SK-N-SH treated with all-trans-retinoic acid at 6 μM for 48 hours (cell line): ENCODE measurements at regions not wholly inside any gene's neighbourhood (a gene's known extent, or its start where the extent isn't known, plus 50 kb on each side); places are given as distances from the start of the nearest gene placed in this dataset.

Experiments
- ARNTL ChIP-seq: fragments of 450-650 bp; formaldehyde crosslinking; IDR thresholded peaks from 2 replicates; pipeline ENCODE4 v1.5.0; 2020; ENCODE audit warnings: low read depth, mild to moderate bottlenecking, moderate library complexity, borderline replicate concordance
- CSRNP3 ChIP-seq: fragments of 250-450 bp; sonication (Bioruptor Pico); IDR thresholded peaks from 2 replicates; pipeline ENCODE4 v1.5.1; 2021; ENCODE audit warnings: mild to moderate bottlenecking, moderate library complexity
- ESRRG ChIP-seq: fragments of 250-450 bp; sonication (Bioruptor Pico); IDR thresholded peaks from 2 replicates; pipeline ENCODE4 v1.6.1; 2021; ENCODE audit warnings: mild to moderate bottlenecking
- PATZ1 ChIP-seq: fragments of 250-450 bp; sonication (Bioruptor Pico); IDR thresholded peaks from 2 replicates; pipeline ENCODE4 v1.8.0; 2020; ENCODE audit warnings: mild to moderate bottlenecking, moderate library complexity, borderline replicate concordance
- RARB ChIP-seq: fragments of 250-450 bp; sonication (Bioruptor Pico); IDR thresholded peaks from 2 replicates; pipeline ENCODE4 v1.8.0; 2021; ENCODE audit warnings: mild to moderate bottlenecking, moderate library complexity
- TCF4 ChIP-seq: fragments of 250-450 bp; sonication (Bioruptor Pico); IDR thresholded peaks from 2 replicates; pipeline ENCODE4 v1.8.0; 2021; ENCODE audit warnings: mild to moderate bottlenecking, moderate library complexity, borderline replicate concordance
- ZC3H10 ChIP-seq: fragments of 250-450 bp; sonication (Bioruptor Pico); IDR thresholded peaks from 2 replicates; pipeline ENCODE4 v1.5.1; 2021; ENCODE audit warnings: mild to moderate bottlenecking, moderate library complexity
- ZFP30 ChIP-seq: fragments of 450-650 bp; formaldehyde crosslinking; IDR thresholded peaks from 2 replicates; pipeline ENCODE4 v1.5.0; 2022; ENCODE audit warnings: mild to moderate bottlenecking, moderate library complexity

- TF ChIP-seq ZFP30 (CRISPR knock-in tag) (no peak), ESRRG (CRISPR knock-in tag) (no peak), PATZ1 (CRISPR knock-in tag) (no peak), TCF4 (CRISPR knock-in tag) (no peak), CSRNP3 (CRISPR knock-in tag) (no peak), ZC3H10 (CRISPR knock-in tag) (no peak), ARNTL (CRISPR knock-in tag) (no peak), RARB (CRISPR knock-in tag) (no peak)
These were observed 666.5 kb downstream of the GBE1 start for GRCh38 chr3:81094986-81095385.
